H9 (cell line): ENCODE measurements at regions not wholly inside any gene's neighbourhood (a gene's known extent, or its start where the extent isn't known, plus 50 kb on each side); places are given as distances from the start of the nearest gene placed in this dataset.

Experiments
- DNase-seq: peaks from one replicate; pipeline ENCODE4 v3.0.0-alpha.2; 2017
- H2AFZ ChIP-seq: one replicate; pipeline ENCODE4 v1.6.1; 2013; ENCODE audit warnings: mild to moderate bottlenecking, low read length, control low read depth, moderate library complexity
- H2AK5ac ChIP-seq: 2 replicates; pipeline ENCODE4 v1.6.1; 2013; ENCODE audit warnings: low read length, control low read depth, mixed read lengths; ENCODE audit not compliant: insufficient read length
- H2BK120ac ChIP-seq: one replicate; pipeline ENCODE4 v1.6.1; 2013; ENCODE audit warnings: low read depth, mild to moderate bottlenecking, low read length, control low read depth, inconsistent platforms; ENCODE audit not compliant: poor library complexity, severe bottlenecking
- H2BK12ac ChIP-seq: 2 replicates; pipeline ENCODE4 v1.6.1; 2013; ENCODE audit warnings: low read length, control low read depth, mixed read lengths, low read depth; ENCODE audit not compliant: insufficient read length
- H2BK15ac ChIP-seq: 2 replicates; pipeline ENCODE4 v1.6.1; 2013; ENCODE audit warnings: low read depth, low read length, control low read depth
- H2BK20ac ChIP-seq: one replicate; pipeline ENCODE4 v1.6.1; 2013; ENCODE audit warnings: low read depth, mild to moderate bottlenecking, low read length, control low read depth, inconsistent platforms; ENCODE audit not compliant: poor library complexity, severe bottlenecking
- H2BK5ac ChIP-seq: 2 replicates; pipeline ENCODE4 v1.6.1; 2013; ENCODE audit warnings: low read length, control low read depth, mixed read lengths; ENCODE audit not compliant: insufficient read length
- H3K14ac ChIP-seq: 2 replicates; pipeline ENCODE4 v1.6.1; 2013; ENCODE audit warnings: low read length, control low read depth; ENCODE audit not compliant: insufficient read depth
- H3K18ac ChIP-seq: 2 replicates; pipeline ENCODE4 v1.6.1; 2013; ENCODE audit warnings: low read depth, mild to moderate bottlenecking, mixed read lengths, low read length, control low read depth; ENCODE audit not compliant: insufficient read length
- H3K23ac ChIP-seq: 2 replicates; pipeline ENCODE4 v1.6.1; 2013; ENCODE audit warnings: low read length, control low read depth, mixed read lengths, low read depth; ENCODE audit not compliant: insufficient read length
- H3K23me2 ChIP-seq: 2 replicates; pipeline ENCODE4 v1.6.1; 2013; ENCODE audit warnings: low read depth, mild to moderate bottlenecking, mixed read lengths, low read length, control low read depth; ENCODE audit not compliant: insufficient read length, poor library complexity, severe bottlenecking
- H3K27ac ChIP-seq: 2 replicates; pipeline ENCODE4 v1.5.1; 2013; ENCODE audit warnings: low read length, control low read depth, mixed read lengths, low read depth; ENCODE audit not compliant: insufficient read length
- H3K27me3 ChIP-seq: 2 replicates; pipeline ENCODE4 v1.6.1; 2013; ENCODE audit warnings: low read length, control low read depth, inconsistent platforms; ENCODE audit not compliant: insufficient read depth
- H3K4ac ChIP-seq: 2 replicates; pipeline ENCODE4 v1.6.1; 2013; ENCODE audit warnings: low read depth, mild to moderate bottlenecking, control low read depth, inconsistent platforms, low read length, moderate library complexity
- H3K4me1 ChIP-seq: 2 replicates; pipeline ENCODE4 v1.6.1; 2013; ENCODE audit warnings: low read length, control low read depth, inconsistent platforms; ENCODE audit not compliant: insufficient read depth
- H3K4me2 ChIP-seq: 2 replicates; pipeline ENCODE4 v1.6.1; 2013; ENCODE audit warnings: low read length, control low read depth, mixed read lengths; ENCODE audit not compliant: insufficient read length, insufficient read depth
- H3K56ac ChIP-seq: 2 replicates; pipeline ENCODE4 v1.6.1; 2013; ENCODE audit warnings: low read depth, mild to moderate bottlenecking, mixed read lengths, low read length, control low read depth; ENCODE audit not compliant: insufficient read length
- H3K79me1 ChIP-seq: 2 replicates; pipeline ENCODE4 v1.6.1; 2013; ENCODE audit warnings: low read depth, mild to moderate bottlenecking, moderate library complexity, low read length, control low read depth, inconsistent platforms; ENCODE audit not compliant: insufficient read depth, poor library complexity, severe bottlenecking
- H3K79me2 ChIP-seq: 2 replicates; pipeline ENCODE4 v1.6.1; 2013; ENCODE audit warnings: low read length, control low read depth, inconsistent platforms; ENCODE audit not compliant: insufficient read depth
- H3K9ac ChIP-seq: 2 replicates; pipeline ENCODE4 v1.6.1; 2013; ENCODE audit warnings: low read length, control low read depth, mixed read lengths; ENCODE audit not compliant: insufficient read length; ENCODE audit errors: extremely low read depth
- H3K9me3 ChIP-seq: one replicate; pipeline ENCODE4 v1.6.1; 2013; ENCODE audit warnings: low read depth, low read length, inconsistent platforms; ENCODE audit not compliant: control insufficient read depth
- H3T11ph ChIP-seq: one replicate; pipeline ENCODE4 v1.6.1; 2013; ENCODE audit warnings: mild to moderate bottlenecking, low read length, control low read depth, inconsistent platforms
- H4K20me1 ChIP-seq: one replicate; pipeline ENCODE4 v1.6.1; 2013; ENCODE audit not compliant: control insufficient read depth, insufficient read length, insufficient read depth
- H4K5ac ChIP-seq: 2 replicates; pipeline ENCODE4 v1.6.1; 2013; ENCODE audit warnings: low read depth, mild to moderate bottlenecking, mixed read lengths, low read length, control low read depth; ENCODE audit not compliant: insufficient read length
- H4K8ac ChIP-seq: replicated peaks from 2 replicates; pipeline ENCODE4 v1.6.1; 2013; ENCODE audit warnings: low read length, control low read depth, mixed read lengths, low read depth; ENCODE audit not compliant: insufficient read length
- H4K91ac ChIP-seq: 2 replicates; pipeline ENCODE4 v1.6.1; 2013; ENCODE audit warnings: low read depth, mild to moderate bottlenecking, moderate library complexity, mixed read lengths, low read length, control low read depth; ENCODE audit not compliant: insufficient read length
- H3K27ac Mint-ChIP-seq, 3 experiments: 2 replicates in 2 of 3; 3 replicates in 1 of 3; pipeline ENCODE4 v1.8.0; 2020 to 2021; ENCODE audit warnings: mixed read lengths in 3 of 3, mild to moderate bottlenecking in 1 of 3, moderate library complexity in 1 of 3
- H3K27me3 Mint-ChIP-seq: 2 replicates; pipeline ENCODE4 v1.8.0; 2021; ENCODE audit warnings: low read depth, mild to moderate bottlenecking, moderate library complexity, mixed read lengths
- H3K36me3 Mint-ChIP-seq, 3 experiments: 2 replicates in 2 of 3; 3 replicates in 1 of 3; pipeline ENCODE4 v1.8.0; 2020 to 2021; ENCODE audit warnings: low read depth in 3 of 3, mixed read lengths in 3 of 3; ENCODE audit not compliant: insufficient read depth in 1 of 3
- H3K4me1 Mint-ChIP-seq, 2 experiments: 2 replicates each; pipeline ENCODE4 v1.8.0; 2020; ENCODE audit warnings: mixed read lengths in 2 of 2
- H3K4me3 Mint-ChIP-seq, 2 experiments: 2 replicates in 1 of 2; 3 replicates in 1 of 2; pipeline ENCODE4 v1.8.0; 2020 to 2021; ENCODE audit warnings: mild to moderate bottlenecking in 2 of 2, mixed read lengths in 2 of 2, moderate library complexity in 1 of 2
- H3K9me3 Mint-ChIP-seq, 2 experiments: 2 replicates in 1 of 2; 3 replicates in 1 of 2; pipeline ENCODE4 v1.8.0; 2020; ENCODE audit warnings: mild to moderate bottlenecking in 2 of 2, mixed read lengths in 2 of 2, moderate library complexity in 1 of 2
- WGBS: extraction: QIAGEN DNeasy Blood & Tissue Kit; methylation state at CpG from one replicate; pipeline ENCODE4 v1.1.7; 2013; ENCODE audit warnings: missing lambda C conversion rate, low lambda C conversion rate, mixed read lengths; ENCODE audit not compliant: insufficient read length; ENCODE audit errors: extremely low coverage; 5-methylcytosine and 5-hydroxymethylcytosine counted together
- TF ChIP-seq, protein P1 (sequence below): fragments of 200-600 bp; sonication (generic); conservative IDR thresholded peaks from 3 replicates; pipeline ENCODE4 v1.8.0; 2021; ENCODE audit warnings: antibody characterized with exemption, mild to moderate bottlenecking

DNA sequence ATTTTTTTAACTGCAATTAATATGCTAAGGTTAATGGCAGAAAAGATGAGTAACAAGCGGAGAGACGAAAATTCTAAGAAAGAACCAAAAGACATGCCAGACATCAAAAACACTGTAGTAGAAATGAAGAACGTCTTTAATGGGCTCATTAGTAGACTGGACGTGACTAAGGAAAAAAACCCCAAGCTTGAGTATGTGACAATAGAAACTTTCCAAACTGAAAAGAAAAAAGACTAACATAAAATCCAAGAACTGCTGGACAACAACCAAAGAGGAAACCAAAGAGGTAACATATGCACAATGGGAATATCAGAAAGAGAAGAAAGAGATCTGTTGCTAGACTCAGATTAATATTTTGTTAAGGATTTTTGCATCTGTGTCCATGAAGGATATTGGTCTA lies 94.6 kb upstream of the SETMAR start:
- no peak overlapping the region for H2AK5ac ChIP-seq
- H3K56ac ChIP-seq: no peak overlapping the region
- Mint-ChIP-seq H3K9me3 (peaks cover 0 to 9% of the 10 kb centered on the region in 2 experiments; a peak in 4 of 5 replicates), H3K4me1 (no peaks in the 10 kb centered on the region), H3K27me3 (no peaks in the 10 kb centered on the region; the same call in 1 of the 2 replicates), H3K4me3 (no peak overlapping the region), H3K27ac (no peak overlapping the region), H3K36me3 (peaks cover 0 to 4% (median 0%) of the 10 kb centered on the region in 3 experiments; a peak in 1 of 7 replicates)
- no peaks in the 10 kb centered on the region for H3K27me3 ChIP-seq
- no peak overlapping the region for H2BK20ac ChIP-seq
- TF ChIP-seq, protein P1, sequence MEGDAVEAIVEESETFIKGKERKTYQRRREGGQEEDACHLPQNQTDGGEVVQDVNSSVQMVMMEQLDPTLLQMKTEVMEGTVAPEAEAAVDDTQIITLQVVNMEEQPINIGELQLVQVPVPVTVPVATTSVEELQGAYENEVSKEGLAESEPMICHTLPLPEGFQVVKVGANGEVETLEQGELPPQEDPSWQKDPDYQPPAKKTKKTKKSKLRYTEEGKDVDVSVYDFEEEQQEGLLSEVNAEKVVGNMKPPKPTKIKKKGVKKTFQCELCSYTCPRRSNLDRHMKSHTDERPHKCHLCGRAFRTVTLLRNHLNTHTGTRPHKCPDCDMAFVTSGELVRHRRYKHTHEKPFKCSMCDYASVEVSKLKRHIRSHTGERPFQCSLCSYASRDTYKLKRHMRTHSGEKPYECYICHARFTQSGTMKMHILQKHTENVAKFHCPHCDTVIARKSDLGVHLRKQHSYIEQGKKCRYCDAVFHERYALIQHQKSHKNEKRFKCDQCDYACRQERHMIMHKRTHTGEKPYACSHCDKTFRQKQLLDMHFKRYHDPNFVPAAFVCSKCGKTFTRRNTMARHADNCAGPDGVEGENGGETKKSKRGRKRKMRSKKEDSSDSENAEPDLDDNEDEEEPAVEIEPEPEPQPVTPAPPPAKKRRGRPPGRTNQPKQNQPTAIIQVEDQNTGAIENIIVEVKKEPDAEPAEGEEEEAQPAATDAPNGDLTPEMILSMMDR: no peak
- no peak overlapping the region for H3T11ph ChIP-seq
- H3K27ac ChIP-seq: no peak overlapping the region
- no peaks in the 10 kb centered on the region for H3K23me2 ChIP-seq
- no peak overlapping the region for H2AFZ ChIP-seq
- DNase-seq: no peak
- no peak overlapping the region for H4K8ac ChIP-seq
- WGBS: no CpG with 5 or more reads among the region's 4 CpGs
- no peak overlapping the region for H3K14ac ChIP-seq
- H2BK15ac ChIP-seq: no peak overlapping the region
- no peak overlapping the region for H3K4me2 ChIP-seq
- H3K23ac ChIP-seq: no peak overlapping the region
- no peaks in the 10 kb centered on the region for H3K9me3 ChIP-seq
- H3K79me1 ChIP-seq: no peaks in the 10 kb centered on the region
- H3K9ac ChIP-seq: no peak overlapping the region
- no peak overlapping the region for H4K5ac ChIP-seq
- H2BK120ac ChIP-seq: no peak overlapping the region
- no peak overlapping the region for H4K91ac ChIP-seq
- no peaks in the 10 kb centered on the region for H3K4me1 ChIP-seq
- no peaks in the 10 kb centered on the region for H4K20me1 ChIP-seq
- no peak overlapping the region for H2BK5ac ChIP-seq
- H3K18ac ChIP-seq: no peak overlapping the region
- H3K4ac ChIP-seq: no peak overlapping the region
- H3K79me2 ChIP-seq: no peaks in the 10 kb centered on the region; the same call in 1 of the 2 replicates
- no peak overlapping the region for H2BK12ac ChIP-seq
